ENCODE measurements at regions not wholly inside any gene's neighbourhood (a gene's known extent, or its start where the extent isn't known, plus 50 kb on each side); places are given as distances from the start of the nearest gene placed in this dataset.

DNA sequence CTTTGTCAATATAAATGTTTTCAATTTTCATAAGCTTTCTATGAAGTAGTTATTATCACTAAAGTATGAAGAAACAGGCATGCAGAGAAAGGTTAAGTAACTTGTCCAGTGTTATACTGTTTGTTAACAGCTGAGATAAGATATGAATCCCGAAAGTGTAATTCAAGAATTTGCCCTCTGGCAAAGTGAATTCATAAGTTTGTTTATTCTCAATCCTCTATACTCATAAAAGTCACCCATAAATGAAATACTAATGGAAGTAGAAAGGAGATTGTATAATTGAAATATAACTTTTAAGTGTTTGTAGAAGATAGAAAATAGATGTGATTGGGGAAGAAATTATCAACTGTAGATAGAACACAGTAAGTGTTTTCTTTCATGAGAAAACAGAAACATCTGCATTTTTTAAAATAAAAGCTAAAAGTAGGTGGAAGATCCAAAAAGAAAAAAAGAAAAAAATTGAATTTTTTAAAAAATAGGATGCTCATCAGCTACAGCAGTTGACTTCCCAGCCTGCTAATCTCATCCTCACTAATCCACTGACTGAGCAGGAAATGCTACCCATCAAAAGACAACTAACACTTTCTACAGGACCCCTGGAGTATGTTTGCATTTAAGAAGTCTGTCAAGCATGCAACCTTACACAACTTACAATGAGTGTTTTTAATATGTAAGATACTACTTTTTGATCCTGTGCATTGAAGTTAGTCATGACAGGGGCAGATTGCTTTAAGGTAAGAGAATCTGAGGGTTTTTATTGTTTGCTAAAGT lies 878.1 kb downstream of the SI start:
- Histone ChIP-seq H3K4me3 (no peak overlapping the region), H3K9me3 (no peaks in the 10 kb centered on the region), H3K4me1 (no peaks in the 10 kb centered on the region), H3K36me3 (no peaks in the 10 kb centered on the region), H3K27me3 (ENCODE audit: low read depth) (no peaks in the 10 kb centered on the region), H3K27ac (no peak overlapping the region)
- no peak for DNase-seq
- intact Hi-C loops (cut with DNase I), result no loop called here
- no peak for ATAC-seq
- TF ChIP-seq CTCF (IDR thresholded peaks at IDR 0.05), result no peak

- H3K9me3 ChIP-seq, result no peaks in the 10 kb centered on the region
- DNase-seq, result no peak
- TF ChIP-seq CTCF (IDR thresholded peaks at IDR 0.05), result no peak
Observed at GRCh38 chr3:164196477-164196876, 881.8 kb downstream of the SI start.

GRCh38 chr3:164194842-164195241 lies 883.5 kb downstream of the SI start:
- ATAC-seq (no peak), DNase-seq (no peak)
- H3K36me3 ChIP-seq, result no peaks in the 10 kb centered on the region
- H3K27ac ChIP-seq, result no peak overlapping the region
- TF ChIP-seq CTCF (IDR thresholded peaks at IDR 0.05), result no peak
- no peaks in the 10 kb centered on the region for H3K9me3 ChIP-seq
- H3K4me1 ChIP-seq, result no peaks in the 10 kb centered on the region
- intact Hi-C loops (cut with DNase I), result no loop called here
- no peak overlapping the region for H3K4me3 ChIP-seq
- H3K27me3 ChIP-seq (ENCODE audit: low read depth), result no peaks in the 10 kb centered on the region

More at GRCh38 chr3:164196477-164196876, 881.8 kb downstream of the SI start:
- intact Hi-C loops (cut with DNase I), result no loop called here
- ATAC-seq, result no peak
- Histone ChIP-seq H3K4me1 (no peaks in the 10 kb centered on the region), H3K4me3 (no peak overlapping the region), H3K27me3 (ENCODE audit: low read depth) (no peaks in the 10 kb centered on the region), H3K36me3 (no peaks in the 10 kb centered on the region), H3K27ac (no peak overlapping the region)

DNA sequence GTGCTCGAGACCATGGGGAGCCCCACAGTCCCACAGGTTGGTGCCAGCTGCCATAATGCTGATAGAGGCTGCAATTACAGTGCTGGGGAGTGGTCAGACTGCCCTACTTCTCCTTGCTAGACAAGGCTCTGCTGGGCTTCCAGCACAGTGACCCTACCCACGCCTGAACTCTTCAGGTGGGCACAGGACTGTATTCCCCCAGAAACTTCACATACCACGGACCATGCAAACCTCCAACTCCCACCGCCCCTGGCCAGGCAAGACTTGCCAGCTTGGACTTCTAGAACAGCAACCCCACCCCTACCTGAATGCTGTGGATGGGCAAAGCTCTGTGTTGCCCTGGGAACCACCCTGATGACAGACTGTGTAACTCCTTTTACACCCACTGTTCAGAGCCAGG lies 885.3 kb downstream of the SI start:
- Histone ChIP-seq H3K27me3 (ENCODE audit: low read depth) (no peaks in the 10 kb centered on the region), H3K9me3 (no peaks in the 10 kb centered on the region), H3K36me3 (no peaks in the 10 kb centered on the region), H3K4me3 (no peak overlapping the region), H3K27ac (no peak overlapping the region), H3K4me1 (no peaks in the 10 kb centered on the region)
- no peak for TF ChIP-seq CTCF (IDR thresholded peaks at IDR 0.05)
- intact Hi-C loops (cut with DNase I), result no loop called here
- DNase-seq (no peak), ATAC-seq (peak in 1 of 2 donors; percentile 41)

DNA sequence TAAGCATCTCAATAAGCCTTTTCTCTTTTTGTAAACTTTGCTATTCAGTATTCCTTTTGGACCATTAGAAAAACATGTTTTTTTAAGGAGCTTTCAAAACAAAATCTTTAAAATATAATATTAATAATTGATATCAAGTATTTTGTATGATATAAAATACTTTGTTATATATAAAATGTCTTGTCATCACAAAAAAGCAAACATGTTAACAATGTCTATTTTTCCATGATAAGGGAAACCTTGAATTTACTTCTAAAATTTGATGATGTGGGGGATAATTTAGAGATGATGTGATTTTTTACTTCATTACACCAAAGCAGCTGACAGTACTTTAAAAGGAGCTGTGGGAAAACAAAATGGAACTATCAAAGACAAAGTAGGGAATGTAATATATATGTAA lies 887.7 kb downstream of the SI start:
- DNase-seq (no peak), ATAC-seq (no peak)
- no peaks in the 10 kb centered on the region for H3K9me3 ChIP-seq
- H3K36me3 ChIP-seq, result no peaks in the 10 kb centered on the region
- no peak overlapping the region for H3K4me3 ChIP-seq
- H3K4me1 ChIP-seq, result no peaks in the 10 kb centered on the region
- no peaks in the 10 kb centered on the region for H3K27me3 ChIP-seq (ENCODE audit: low read depth)
- no peak overlapping the region for H3K27ac ChIP-seq
- TF ChIP-seq CTCF (IDR thresholded peaks at IDR 0.05), result no peak
- intact Hi-C loops (cut with DNase I), result no loop called here

Measured in lower lobe of right lung (tissue), 2 donors.